Neural cell (in vitro differentiated cells): ENCODE measurements at regions not wholly inside any gene's neighbourhood (a gene's known extent, or its start where the extent isn't known, plus 50 kb on each side); places are given as distances from the start of the nearest gene placed in this dataset.
A peak's percentile ranks its signal among the peaks of the same experiment; 100 is the strongest.

Experiments
- H2AFZ ChIP-seq: fragments of 200-600, 300-800 bp; sonication (generic), shearing (Covaris generic); 2 replicates; pipeline ENCODE4 v1.6.0; 2014; ENCODE audit warnings: low read depth, mild to moderate bottlenecking, antibody characterized with exemption, low read length, moderate library complexity
- H3F3A ChIP-seq: fragments of 200-600 bp; shearing (Covaris generic); 2 replicates; pipeline ENCODE4 v1.6.1; 2016; ENCODE audit warnings: mild to moderate bottlenecking, moderate library complexity, mixed read lengths, antibody characterized with exemption, low read length; ENCODE audit not compliant: insufficient read depth, poor library complexity, severe bottlenecking
- H3K27ac ChIP-seq: fragments of 200-600, 300-800 bp; sonication (generic), shearing (Covaris generic); 2 replicates; pipeline ENCODE4 v1.5.1; 2014; ENCODE audit warnings: mild to moderate bottlenecking, low read length, moderate library complexity
- H3K27me3 ChIP-seq: fragments of 300-800, 200-600 bp; sonication (generic), shearing (Covaris generic); 2 replicates; pipeline ENCODE4 v1.6.0; 2014; ENCODE audit warnings: mild to moderate bottlenecking, low read depth, low read length, moderate library complexity; ENCODE audit not compliant: insufficient read depth
- H3K36me3 ChIP-seq: fragments of 300-800, 200-600 bp; sonication (generic), shearing (Covaris generic); 2 replicates; pipeline ENCODE4 v1.5.1; 2014; ENCODE audit warnings: mild to moderate bottlenecking, antibody characterized with exemption, low read length, moderate library complexity; ENCODE audit not compliant: insufficient read depth
- H3K4me2 ChIP-seq: fragments of 300-800, 200-600 bp; sonication (generic), shearing (Covaris generic); 2 replicates; pipeline ENCODE4 v1.6.0; 2014; ENCODE audit warnings: mild to moderate bottlenecking, low read length
- H3K4me3 ChIP-seq: fragments of 300-800, 200-600 bp; sonication (generic), shearing (Covaris generic); 2 replicates; pipeline ENCODE4 v1.5.1; 2014; ENCODE audit warnings: mild to moderate bottlenecking, low read length, moderate library complexity
- H3K79me2 ChIP-seq: fragments of 200-600 bp; shearing (Covaris generic); replicated peaks from 2 replicates; pipeline ENCODE4 v1.6.0; 2014; ENCODE audit warnings: mild to moderate bottlenecking, low read length, moderate library complexity; ENCODE audit not compliant: insufficient read depth
- H3K9ac ChIP-seq: fragments of 300-800, 200-600 bp; sonication (generic), shearing (Covaris generic); 2 replicates; pipeline ENCODE4 v1.6.1; 2016; ENCODE audit warnings: mild to moderate bottlenecking, low read length, mixed read lengths
- H3K9me2 ChIP-seq: fragments of 200-600 bp; shearing (Covaris generic); 2 replicates; pipeline ENCODE4 v1.6.1; 2016; ENCODE audit warnings: mild to moderate bottlenecking, low read length, mixed read lengths; ENCODE audit not compliant: insufficient read depth
- H3K9me3 ChIP-seq: fragments of 200-600, 300-800 bp; sonication (generic), shearing (Covaris generic); 2 replicates; pipeline ENCODE4 v1.6.1; 2016; ENCODE audit warnings: mild to moderate bottlenecking, mixed run types, low read length, moderate library complexity, mixed read lengths
- H4K20me1 ChIP-seq: fragments of 200-600 bp; shearing (Covaris generic); 2 replicates; pipeline ENCODE4 v1.6.1; 2016; ENCODE audit warnings: mild to moderate bottlenecking, mixed run types; ENCODE audit not compliant: insufficient read depth
- CTCF ChIP-seq: fragments of 450-650 bp; IDR thresholded peaks from 2 replicates; pipeline ENCODE4 v1.5.1; 2014; ENCODE audit warnings: antibody characterized with exemption, mild to moderate bottlenecking, moderate library complexity; ENCODE audit not compliant: poor library complexity, severe bottlenecking
- EP300 ChIP-seq: fragments of 450-650 bp; conservative IDR thresholded peaks from 2 replicates; pipeline ENCODE4 v1.6.1; 2014; ENCODE audit warnings: antibody characterized with exemption, mild to moderate bottlenecking, moderate library complexity; ENCODE audit not compliant: poor library complexity, severe bottlenecking
- EZH2 ChIP-seq: fragments of 200-600, 300-800 bp; shearing (Covaris generic), sonication (generic); IDR thresholded peaks from 2 replicates; pipeline ENCODE4 v1.6.1; 2014; ENCODE audit warnings: antibody characterized with exemption, low read length, borderline replicate concordance, mild to moderate bottlenecking; ENCODE audit not compliant: insufficient read depth, poor library complexity, severe bottlenecking
- MXI1 ChIP-seq: fragments of 450-650 bp; conservative IDR thresholded peaks from 2 replicates; pipeline ENCODE4 v1.6.1; 2014; ENCODE audit warnings: antibody characterized with exemption, mild to moderate bottlenecking; ENCODE audit not compliant: poor library complexity, severe bottlenecking
- POLR2AphosphoS5 ChIP-seq: IDR thresholded peaks from 2 replicates; pipeline ENCODE4 v1.6.1; 2012
- RAD21 ChIP-seq: fragments of 450-650 bp; conservative IDR thresholded peaks from 2 replicates; pipeline ENCODE4 v1.6.1; 2014; ENCODE audit warnings: antibody characterized with exemption, mild to moderate bottlenecking, moderate library complexity
- REST ChIP-seq: IDR thresholded peaks from 2 replicates; pipeline ENCODE4 v1.6.1; 2012; ENCODE audit warnings: borderline replicate concordance
- SMC3 ChIP-seq: fragments of 450-650 bp; conservative IDR thresholded peaks from 2 replicates; pipeline ENCODE4 v1.6.1; 2014; ENCODE audit warnings: antibody characterized with exemption, mild to moderate bottlenecking, moderate library complexity; ENCODE audit not compliant: poor library complexity
- TAF1 ChIP-seq: IDR thresholded peaks from 2 replicates; pipeline ENCODE4 v1.6.1; 2012; ENCODE audit warnings: low read depth

- no peaks in the 10 kb centered on the region for H3K36me3 ChIP-seq
- no peaks in the 10 kb centered on the region for H3K9me3 ChIP-seq
- peaks cover 9% of the 10 kb centered on the region for H3F3A ChIP-seq
- no peak overlapping the region for H2AFZ ChIP-seq
- TF ChIP-seq RAD21 (peak; percentile 21), SMC3 (no peak), REST (peak; percentile 27), POLR2AphosphoS5 (peak; percentile 62), EP300 (peak; percentile 77)
- no peaks in the 10 kb centered on the region for H3K79me2 ChIP-seq
- no peaks in the 10 kb centered on the region for H3K27me3 ChIP-seq
- H3K4me2 ChIP-seq, result peak overlapping the region; percentile 20
- peak overlapping the region; percentile 43 for H3K4me3 ChIP-seq
- peak overlapping the region; percentile 78 for H3K27ac ChIP-seq
- H3K9me2 ChIP-seq, result no peaks in the 10 kb centered on the region
- H4K20me1 ChIP-seq, result no peaks in the 10 kb centered on the region
- H3K9ac ChIP-seq, result peak overlapping the region; percentile 19
Measured at GRCh38 chr5:83404182-83404716, 67.3 kb upstream of the VCAN start.

- Histone ChIP-seq H3K4me3 (no peak overlapping the region), H3K9ac (no peak overlapping the region), H3K79me2 (no peaks in the 10 kb centered on the region), H3K27me3 (no peaks in the 10 kb centered on the region), H3K27ac (peak overlapping the region; percentile 78), H3K36me3 (no peaks in the 10 kb centered on the region), H3K9me2 (no peaks in the 10 kb centered on the region), H2AFZ (no peak overlapping the region), H3K9me3 (no peaks in the 10 kb centered on the region), H3K4me2 (no peak overlapping the region), H3F3A (peaks cover 9% of the 10 kb centered on the region), H4K20me1 (no peaks in the 10 kb centered on the region)
- TF ChIP-seq MXI1 (no peak), EP300 (no peak), EZH2 (no peak)
Measured at GRCh38 chr5:83405662-83406061, 65.9 kb upstream of the VCAN start.

DNA sequence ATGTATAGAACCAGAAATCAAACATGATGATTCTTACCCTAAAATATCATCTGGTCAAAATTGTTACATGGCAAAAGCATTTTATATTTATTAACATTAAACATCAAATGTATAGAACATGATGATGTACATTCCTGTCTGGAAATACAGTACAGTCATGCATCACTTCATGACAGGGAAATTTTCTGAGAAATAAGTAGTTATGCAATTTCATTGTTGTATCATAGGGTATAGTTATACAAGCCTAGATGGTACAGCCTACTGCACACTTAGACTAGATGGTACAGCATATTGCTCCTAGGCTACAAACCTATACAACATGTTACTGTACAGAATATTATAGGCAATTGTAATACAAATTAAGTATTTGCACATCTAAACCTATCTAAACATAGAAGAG is 64.6 kb upstream of the VCAN start:
- Histone ChIP-seq H2AFZ (no peak overlapping the region), H3K9ac (no peak overlapping the region), H3K4me3 (no peak overlapping the region), H4K20me1 (no peaks in the 10 kb centered on the region), H3K36me3 (no peaks in the 10 kb centered on the region), H3K27me3 (no peaks in the 10 kb centered on the region), H3K4me2 (no peak overlapping the region), H3F3A (peaks cover 9% of the 10 kb centered on the region), H3K9me2 (no peaks in the 10 kb centered on the region), H3K27ac (peak overlapping the region; percentile 1), H3K79me2 (no peaks in the 10 kb centered on the region), H3K9me3 (no peaks in the 10 kb centered on the region)
- TF ChIP-seq MXI1 (no peak), TAF1 (no peak), EZH2 (no peak), REST (no peak), CTCF (no peak)
